ENCODE measurements at regions not wholly inside any gene's neighbourhood (a gene's known extent, or its start where the extent isn't known, plus 50 kb on each side); places are given as distances from the start of the nearest gene placed in this dataset.

DNA sequence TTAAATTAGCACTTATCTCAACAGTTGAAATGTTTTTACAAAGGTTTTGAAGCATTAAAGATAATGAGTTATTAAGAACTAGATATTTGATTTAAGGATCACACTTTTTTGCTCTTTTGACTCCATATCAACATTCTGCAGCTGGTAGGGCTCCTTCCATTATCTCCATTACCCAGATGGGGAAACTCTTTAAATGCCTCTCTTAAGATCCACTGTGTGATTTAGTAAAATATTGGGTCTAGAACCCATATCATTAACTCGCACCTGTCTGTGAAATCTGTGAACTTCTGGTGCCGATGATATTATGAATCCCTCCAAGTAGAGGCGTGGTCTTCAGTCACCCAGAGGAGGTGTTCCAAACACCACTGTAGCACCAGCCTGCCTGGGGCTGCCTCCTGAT, 466.2 kb downstream of the TSN start:
- Histone ChIP-seq H3K36me3 (replicated peaks; ENCODE audit: low read depth, low read length) (no peaks in the 10 kb centered on the region), H3K4me3 (ENCODE audit: low read length) (no peak overlapping the region), H3K9ac (ENCODE audit: low read length) (no peak overlapping the region), H3K79me2 (ENCODE audit: low read length) (no peaks in the 10 kb centered on the region), H3K4me1 (ENCODE audit: low read length) (no peaks in the 10 kb centered on the region), H3K4me2 (ENCODE audit: low read length) (no peak overlapping the region), H4K20me1 (ENCODE audit: insufficient read depth, low read length) (no peaks in the 10 kb centered on the region), H3K27me3 (ENCODE audit: low read depth, low read length) (no peaks in the 10 kb centered on the region), H2AFZ (ENCODE audit: low read depth, low read length) (no peak overlapping the region), H3K27ac (ENCODE audit: low read length) (no peak overlapping the region), H3K9me3 (ENCODE audit: insufficient read depth, low read length) (no peaks in the 10 kb centered on the region)
- no peak for TF ChIP-seq CTCF (IDR thresholded peaks at IDR 0.05; ENCODE audit: low read depth, low read length)
- TF ChIP-seq EZH2phosphoT487 (IDR thresholded peaks at IDR 0.05; ENCODE audit: low read depth), result no peak

GRCh38 chr2:122231296-122231695, 475.8 kb downstream of the TSN start:
- Histone ChIP-seq H3K9me3 (ENCODE audit: insufficient read depth, low read length) (no peaks in the 10 kb centered on the region), H3K9ac (ENCODE audit: low read length) (no peak overlapping the region), H3K27ac (ENCODE audit: low read length) (no peak overlapping the region), H4K20me1 (ENCODE audit: insufficient read depth, low read length) (no peaks in the 10 kb centered on the region), H3K4me2 (ENCODE audit: low read length) (no peak overlapping the region), H3K79me2 (ENCODE audit: low read length) (no peaks in the 10 kb centered on the region), H3K36me3 (replicated peaks; ENCODE audit: low read depth, low read length) (no peaks in the 10 kb centered on the region), H3K4me3 (ENCODE audit: low read length) (no peak overlapping the region), H3K4me1 (ENCODE audit: low read length) (no peaks in the 10 kb centered on the region), H2AFZ (ENCODE audit: low read depth, low read length) (no peak overlapping the region), H3K27me3 (ENCODE audit: low read depth, low read length) (no peaks in the 10 kb centered on the region)
- TF ChIP-seq CTCF (IDR thresholded peaks at IDR 0.05; ENCODE audit: low read depth, low read length) (no peak), EZH2phosphoT487 (IDR thresholded peaks at IDR 0.05; ENCODE audit: low read depth) (no peak)

DNA sequence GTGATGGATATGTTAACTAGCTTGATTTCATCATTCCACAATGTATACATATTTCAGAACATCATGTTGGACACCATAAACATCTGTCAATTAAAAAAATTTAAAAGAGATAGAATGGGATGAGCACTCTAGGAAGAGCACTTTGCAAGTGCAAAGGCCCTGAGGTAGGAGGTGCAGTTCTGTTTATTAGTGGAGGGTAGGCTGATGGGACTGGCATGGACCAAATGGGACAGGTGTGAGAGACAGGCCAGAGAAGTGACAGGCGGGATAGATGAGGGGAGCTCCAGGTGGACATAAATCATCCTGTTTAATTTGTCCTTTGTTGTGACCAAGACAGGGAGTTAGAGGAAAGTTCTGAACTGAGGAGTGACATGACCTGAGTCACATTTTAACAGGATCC, 477.9 kb downstream of the TSN start:
- no peaks in the 10 kb centered on the region for H4K20me1 ChIP-seq (ENCODE audit: insufficient read depth, low read length)
- H3K4me1 ChIP-seq (ENCODE audit: low read length), result no peaks in the 10 kb centered on the region
- no peak overlapping the region for H3K4me2 ChIP-seq (ENCODE audit: low read length)
- H3K27me3 ChIP-seq (ENCODE audit: low read depth, low read length), result no peaks in the 10 kb centered on the region
- TF ChIP-seq CTCF (IDR thresholded peaks at IDR 0.05; ENCODE audit: low read depth, low read length), result no peak
- TF ChIP-seq EZH2phosphoT487 (IDR thresholded peaks at IDR 0.05; ENCODE audit: low read depth), result no peak
- H3K36me3 ChIP-seq (replicated peaks; ENCODE audit: low read depth, low read length), result no peaks in the 10 kb centered on the region
- no peaks in the 10 kb centered on the region for H3K9me3 ChIP-seq (ENCODE audit: insufficient read depth, low read length)
- no peak overlapping the region for H3K4me3 ChIP-seq (ENCODE audit: low read length)
- no peak overlapping the region for H3K9ac ChIP-seq (ENCODE audit: low read length)
- H2AFZ ChIP-seq (ENCODE audit: low read depth, low read length), result no peak overlapping the region
- no peaks in the 10 kb centered on the region for H3K79me2 ChIP-seq (ENCODE audit: low read length)
- no peak overlapping the region for H3K27ac ChIP-seq (ENCODE audit: low read length)

DNA sequence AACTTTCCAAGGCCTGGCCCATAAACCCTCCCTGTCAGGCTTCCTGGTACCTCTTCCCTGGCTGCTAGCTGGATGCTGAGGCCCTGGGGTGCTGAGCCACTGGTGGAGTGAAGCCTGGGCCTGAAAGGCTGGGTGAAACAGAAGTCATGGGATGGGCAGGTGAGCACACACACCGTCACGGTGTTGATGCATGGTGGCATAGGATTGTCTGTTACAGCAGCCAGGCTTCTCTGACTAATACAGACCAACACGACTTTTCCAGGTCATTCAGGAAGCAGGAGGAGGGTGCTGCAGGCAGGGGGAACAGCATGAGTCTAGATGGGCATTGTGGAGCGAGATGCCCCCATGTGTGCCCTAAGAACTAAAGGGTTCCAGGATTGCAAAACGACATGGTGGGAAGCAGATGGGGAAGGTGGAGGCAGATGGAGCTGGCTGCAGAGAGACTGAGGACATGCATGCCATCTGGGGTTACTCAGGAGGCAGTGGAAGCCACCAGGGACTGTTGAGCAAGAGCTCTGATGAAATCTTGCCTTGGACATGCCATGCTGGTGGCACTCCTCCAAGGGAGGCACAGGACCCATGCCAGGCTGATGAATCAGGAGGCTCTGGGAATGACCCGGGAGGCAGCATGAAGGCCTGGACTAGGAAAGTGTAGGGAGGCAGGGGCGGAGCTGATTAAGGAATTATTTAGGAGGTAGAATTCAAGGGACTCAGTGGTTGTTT, 480.9 kb downstream of the TSN start:
- Histone ChIP-seq H3K4me2 (ENCODE audit: low read length) (no peak overlapping the region), H3K9me3 (ENCODE audit: insufficient read depth, low read length) (no peaks in the 10 kb centered on the region), H3K79me2 (ENCODE audit: low read length) (no peaks in the 10 kb centered on the region), H4K20me1 (ENCODE audit: insufficient read depth, low read length) (no peaks in the 10 kb centered on the region), H3K4me1 (ENCODE audit: low read length) (no peaks in the 10 kb centered on the region), H3K27ac (ENCODE audit: low read length) (no peak overlapping the region), H3K36me3 (replicated peaks; ENCODE audit: low read depth, low read length) (no peaks in the 10 kb centered on the region), H2AFZ (ENCODE audit: low read depth, low read length) (no peak overlapping the region), H3K27me3 (ENCODE audit: low read depth, low read length) (peaks cover 15% of the 10 kb centered on the region; the same call in 1 of the 2 replicates), H3K9ac (ENCODE audit: low read length) (no peak overlapping the region), H3K4me3 (ENCODE audit: low read length) (no peak overlapping the region)
- no peak for TF ChIP-seq CTCF (IDR thresholded peaks at IDR 0.05; ENCODE audit: low read depth, low read length)

All from OCI-LY3 (cell line).